ENCODE measurements at regions not wholly inside any gene's neighbourhood (a gene's known extent, or its start where the extent isn't known, plus 50 kb on each side); places are given as distances from the start of the nearest gene placed in this dataset.
A peak's percentile ranks its signal among the peaks of the same experiment; 100 is the strongest.

DNA sequence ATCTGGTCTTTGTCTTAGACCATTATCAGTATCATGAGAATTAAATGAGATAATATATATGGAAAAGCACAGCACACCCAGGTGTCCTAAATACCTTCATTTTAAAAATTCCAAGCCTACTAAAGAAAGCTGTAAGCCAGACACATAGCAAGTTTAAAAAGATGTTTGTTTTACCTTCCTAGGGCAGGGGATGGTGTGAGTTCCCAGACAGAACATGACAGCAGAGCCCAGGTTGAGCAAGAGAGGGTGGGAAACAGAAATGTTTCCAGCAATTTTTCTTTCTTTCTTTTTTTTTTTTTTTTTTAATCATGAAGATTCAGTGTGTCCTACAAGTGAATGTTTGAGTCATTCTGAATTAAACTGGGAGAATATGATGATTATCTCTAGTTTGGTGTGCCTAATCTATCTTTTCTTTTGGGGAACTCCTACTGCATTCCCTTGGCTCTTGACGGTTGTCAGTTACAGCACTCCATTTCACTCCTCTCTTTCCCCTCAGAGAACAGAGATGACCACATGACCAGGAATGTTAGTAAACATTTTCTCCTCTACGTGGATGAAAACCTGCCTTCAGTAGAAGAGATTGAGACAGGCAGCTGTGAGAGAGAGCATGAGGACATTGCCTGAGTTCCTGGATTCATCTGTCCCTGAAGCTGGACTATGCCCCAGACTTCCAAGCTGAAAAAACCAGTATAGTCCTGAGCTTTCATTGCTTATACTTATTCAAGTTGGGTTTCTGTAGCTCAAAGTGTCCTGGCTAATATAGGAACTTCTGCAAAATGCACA is 54.5 kb upstream of the ARL14 start:
- no peaks in the 10 kb centered on the region for H3K9me3 ChIP-seq (ENCODE audit: control insufficient read depth in 1 of 2, insufficient read depth in 1 of 2, low read depth in 1 of 2, low read length in 2 of 2)
- no TSS peak for BruUV-seq (replicated peaks)
- no peak for ATAC-seq
- RAD21 ChIA-PET (ENCODE audit: low non-redundant PET in 1 of 2, low total read pairs in 2 of 2, uncharacterized antibody in 2 of 2, unreplicated experiment in 2 of 2) = no interaction called here
- TF ChIP-seq CBX3 (IDR thresholded peaks at IDR 0.05; ENCODE audit: low read depth) = no peak
- TF ChIP-seq, protein P1, sequence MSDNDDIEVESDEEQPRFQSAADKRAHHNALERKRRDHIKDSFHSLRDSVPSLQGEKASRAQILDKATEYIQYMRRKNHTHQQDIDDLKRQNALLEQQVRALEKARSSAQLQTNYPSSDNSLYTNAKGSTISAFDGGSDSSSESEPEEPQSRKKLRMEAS (IDR thresholded peaks at IDR 0.05) = no peak
- TF ChIP-seq, protein P2, sequence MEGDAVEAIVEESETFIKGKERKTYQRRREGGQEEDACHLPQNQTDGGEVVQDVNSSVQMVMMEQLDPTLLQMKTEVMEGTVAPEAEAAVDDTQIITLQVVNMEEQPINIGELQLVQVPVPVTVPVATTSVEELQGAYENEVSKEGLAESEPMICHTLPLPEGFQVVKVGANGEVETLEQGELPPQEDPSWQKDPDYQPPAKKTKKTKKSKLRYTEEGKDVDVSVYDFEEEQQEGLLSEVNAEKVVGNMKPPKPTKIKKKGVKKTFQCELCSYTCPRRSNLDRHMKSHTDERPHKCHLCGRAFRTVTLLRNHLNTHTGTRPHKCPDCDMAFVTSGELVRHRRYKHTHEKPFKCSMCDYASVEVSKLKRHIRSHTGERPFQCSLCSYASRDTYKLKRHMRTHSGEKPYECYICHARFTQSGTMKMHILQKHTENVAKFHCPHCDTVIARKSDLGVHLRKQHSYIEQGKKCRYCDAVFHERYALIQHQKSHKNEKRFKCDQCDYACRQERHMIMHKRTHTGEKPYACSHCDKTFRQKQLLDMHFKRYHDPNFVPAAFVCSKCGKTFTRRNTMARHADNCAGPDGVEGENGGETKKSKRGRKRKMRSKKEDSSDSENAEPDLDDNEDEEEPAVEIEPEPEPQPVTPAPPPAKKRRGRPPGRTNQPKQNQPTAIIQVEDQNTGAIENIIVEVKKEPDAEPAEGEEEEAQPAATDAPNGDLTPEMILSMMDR (IDR thresholded peaks at IDR 0.05 in 2 of 3, conservative IDR thresholded peaks at IDR 0.05 in 1 of 3; ENCODE audit: borderline replicate concordance in 1 of 3, insufficient read depth in 1 of 3, low read depth in 2 of 3, low read length in 2 of 3) = no peak
- no peak for TF ChIP-seq POLR2A (IDR thresholded peaks at IDR 0.05; ENCODE audit: borderline replicate concordance, extremely low read depth, insufficient read depth, insufficient read length)
- no peak for TF ChIP-seq RAD21 (IDR thresholded peaks at IDR 0.05; ENCODE audit: low read depth)
- TF ChIP-seq ZNF274 (IDR thresholded peaks at IDR 0.05; ENCODE audit: low read depth, low read length) = no peak
- TF ChIP-seq SIN3A (IDR thresholded peaks at IDR 0.05; ENCODE audit: low read depth) = no peak
- no peak for TF ChIP-seq YY1 (IDR thresholded peaks at IDR 0.05; ENCODE audit: extremely low read depth, insufficient replicate concordance, low read depth, low read length)
- no peak for TF ChIP-seq EGR1 (IDR thresholded peaks at IDR 0.05; ENCODE audit: low read depth)
- TF ChIP-seq, protein P3, sequence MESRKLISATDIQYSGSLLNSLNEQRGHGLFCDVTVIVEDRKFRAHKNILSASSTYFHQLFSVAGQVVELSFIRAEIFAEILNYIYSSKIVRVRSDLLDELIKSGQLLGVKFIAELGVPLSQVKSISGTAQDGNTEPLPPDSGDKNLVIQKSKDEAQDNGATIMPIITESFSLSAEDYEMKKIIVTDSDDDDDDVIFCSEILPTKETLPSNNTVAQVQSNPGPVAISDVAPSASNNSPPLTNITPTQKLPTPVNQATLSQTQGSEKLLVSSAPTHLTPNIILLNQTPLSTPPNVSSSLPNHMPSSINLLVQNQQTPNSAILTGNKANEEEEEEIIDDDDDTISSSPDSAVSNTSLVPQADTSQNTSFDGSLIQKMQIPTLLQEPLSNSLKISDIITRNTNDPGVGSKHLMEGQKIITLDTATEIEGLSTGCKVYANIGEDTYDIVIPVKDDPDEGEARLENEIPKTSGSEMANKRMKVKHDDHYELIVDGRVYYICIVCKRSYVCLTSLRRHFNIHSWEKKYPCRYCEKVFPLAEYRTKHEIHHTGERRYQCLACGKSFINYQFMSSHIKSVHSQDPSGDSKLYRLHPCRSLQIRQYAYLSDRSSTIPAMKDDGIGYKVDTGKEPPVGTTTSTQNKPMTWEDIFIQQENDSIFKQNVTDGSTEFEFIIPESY (IDR thresholded peaks at IDR 0.05; ENCODE audit: extremely low read depth, insufficient replicate concordance, low read length) = no peak
- TF ChIP-seq ZFX (IDR thresholded peaks at IDR 0.05) = no peak
- TF ChIP-seq SRF (IDR thresholded peaks at IDR 0.05; ENCODE audit: low read depth) = no peak
- no peaks in the 10 kb centered on the region for H3K36me3 ChIP-seq (ENCODE audit: control insufficient read depth in 1 of 2, insufficient read depth in 2 of 2, low read length in 2 of 2)
- no peak overlapping the region for H3K4me2 ChIP-seq (ENCODE audit: low read length)
- no peaks in the 10 kb centered on the region for H4K20me1 ChIP-seq (ENCODE audit: insufficient read depth)
- intact Hi-C loops (cut with micrococcal nuclease) = no loop called here
- POLR2A ChIA-PET = no interaction called here
- H3K4me1 ChIP-seq (ENCODE audit: control insufficient read depth in 1 of 2, insufficient read depth in 2 of 2, low read length in 2 of 2) = no peaks in the 10 kb centered on the region
- no peaks in the 10 kb centered on the region for H3K79me2 ChIP-seq (ENCODE audit: insufficient read depth, low read length)
- no peak overlapping the region for H3K9ac ChIP-seq (ENCODE audit: low read length)
- peak overlapping the region; percentile 61 for H2AFZ ChIP-seq (ENCODE audit: low read depth, low read length, poor library complexity, severe bottlenecking)
- CTCF ChIA-PET = no interaction called here
- no peaks in the 10 kb centered on the region for H3K9me2 ChIP-seq (ENCODE audit: insufficient read depth)
- no peak overlapping the region for H3K27ac ChIP-seq (ENCODE audit: low read depth, low read length)
- no peak overlapping the region for H3K4me3 ChIP-seq (replicated peaks in 1 of 2; ENCODE audit: low read depth in 1 of 2, low read length in 2 of 2)
- no peak for DNase-seq (ENCODE audit: low read depth, low spot score)
- no peaks in the 10 kb centered on the region for H3K27me3 ChIP-seq (ENCODE audit: insufficient read depth, low read length)

Measured in HCT116 (cell line).